Fibroblast of skin of left quadriceps (primary cell): ENCODE measurements at regions not wholly inside any gene's neighbourhood (a gene's known extent, or its start where the extent isn't known, plus 50 kb on each side); places are given as distances from the start of the nearest gene placed in this dataset.

Source experiments
- DNase-seq, 2 experiments: peaks; one replicate each; pipeline ENCODE4 v3.0.0-alpha.2; 2013; ENCODE audit warnings: low read depth in 2 of 2

- no peak for DNase-seq
These were observed 54.2 kb downstream of the S1PR1 start for GRCh38 chr1:101290922-101291561.

- DNase-seq = peak; percentile 61 to 68
These were observed 55.0 kb downstream of the S1PR1 start for GRCh38 chr1:101291562-101292380.

- peak; percentile 25 to 29 for DNase-seq
These were observed 56.7 kb downstream of the S1PR1 start for GRCh38 chr1:101293461-101294051.

DNA sequence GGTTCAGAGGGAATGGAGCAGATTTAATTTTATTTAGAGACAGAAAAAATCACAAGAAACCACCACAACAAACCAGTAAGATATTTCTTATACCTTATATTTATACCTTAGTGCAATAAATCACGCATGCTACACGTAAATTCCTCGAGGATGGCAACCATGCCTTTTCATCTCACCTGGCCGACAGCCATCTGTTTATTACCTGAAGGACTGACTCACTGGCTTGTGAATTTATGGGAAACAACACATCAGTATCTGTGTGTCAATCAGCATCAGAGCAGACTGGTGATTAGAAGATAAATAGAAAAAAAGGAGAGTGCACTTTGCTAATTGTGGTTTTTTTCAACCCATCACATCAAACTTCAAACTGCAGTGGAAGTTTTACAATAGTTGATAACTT lies 58.4 kb downstream of the S1PR1 start:
- DNase-seq = no peak

DNA sequence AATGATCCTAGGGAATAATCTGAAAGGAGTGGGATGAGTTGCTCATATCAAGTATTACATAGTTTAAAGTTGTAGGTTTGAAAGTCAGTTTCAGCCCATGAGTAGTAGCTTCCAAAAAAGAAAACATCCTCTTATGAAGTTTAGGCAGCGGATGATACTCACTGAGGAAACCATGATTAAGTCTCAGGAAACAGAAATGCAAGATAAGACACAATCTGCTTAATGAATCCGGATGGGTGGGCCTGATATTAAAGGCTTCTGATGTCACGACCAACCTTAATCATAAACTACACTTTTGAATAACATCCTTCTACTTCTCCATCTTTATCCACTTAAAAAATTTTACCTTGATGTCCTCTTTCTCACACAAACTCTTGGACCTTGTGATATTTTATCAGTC lies 61.8 kb downstream of the S1PR1 start:
- DNase-seq = no peak

DNA sequence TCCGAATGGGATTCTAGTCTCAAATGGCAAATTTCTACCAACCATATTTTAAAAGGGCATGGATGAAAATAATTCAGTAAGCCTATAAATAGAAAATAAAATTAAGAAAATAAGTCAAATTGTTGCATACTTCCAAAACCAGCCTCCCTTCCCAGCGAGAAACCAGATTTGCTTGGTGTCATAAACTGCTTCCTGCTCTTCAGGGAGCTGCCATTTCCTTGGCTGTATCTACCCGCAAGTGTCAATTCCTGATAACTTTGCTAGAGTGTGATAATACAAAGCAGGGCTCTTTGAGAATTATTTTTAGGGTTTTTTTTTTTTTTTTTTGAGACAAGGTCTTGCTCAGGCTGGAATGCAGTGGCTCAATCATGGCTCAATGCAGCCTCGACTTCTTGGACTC lies 62.3 kb downstream of the S1PR1 start:
- DNase-seq = no peak

- no peak for DNase-seq
These were observed 62.9 kb downstream of the S1PR1 start for GRCh38 chr1:101299710-101300109.

- DNase-seq = no peak
These were observed 64.1 kb downstream of the S1PR1 start for GRCh38 chr1:101300916-101301315.

DNA sequence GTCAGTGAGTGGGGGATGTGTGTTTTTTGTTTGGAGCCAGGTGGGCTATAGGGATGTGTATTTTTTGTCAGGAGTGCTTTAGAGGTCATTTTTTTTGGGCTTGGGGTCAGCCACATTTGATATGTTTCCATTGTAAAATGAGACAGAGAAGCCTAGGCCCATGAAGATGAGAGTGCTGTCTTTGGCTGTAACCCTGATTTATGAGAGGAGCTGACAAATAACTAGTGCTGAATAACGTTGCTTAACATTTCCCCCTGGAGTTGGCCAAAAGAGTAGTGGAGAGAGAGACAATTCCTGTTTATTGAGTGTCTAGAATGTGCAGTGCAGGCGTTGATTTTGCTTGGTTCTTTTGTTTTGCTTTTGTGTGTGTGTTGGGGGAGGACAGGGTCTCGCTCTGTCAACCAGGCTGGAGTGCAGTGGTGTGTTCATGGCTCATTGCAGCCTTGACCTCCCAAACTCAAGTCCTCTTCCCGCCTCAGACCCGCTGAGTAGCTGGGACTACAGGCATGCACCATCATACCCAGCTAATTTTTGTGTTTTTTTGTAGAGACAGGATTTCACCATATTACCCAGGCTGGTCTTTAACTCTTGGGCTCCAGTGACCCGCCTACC lies 64.7 kb downstream of the S1PR1 start:
- no peak for DNase-seq

DNA sequence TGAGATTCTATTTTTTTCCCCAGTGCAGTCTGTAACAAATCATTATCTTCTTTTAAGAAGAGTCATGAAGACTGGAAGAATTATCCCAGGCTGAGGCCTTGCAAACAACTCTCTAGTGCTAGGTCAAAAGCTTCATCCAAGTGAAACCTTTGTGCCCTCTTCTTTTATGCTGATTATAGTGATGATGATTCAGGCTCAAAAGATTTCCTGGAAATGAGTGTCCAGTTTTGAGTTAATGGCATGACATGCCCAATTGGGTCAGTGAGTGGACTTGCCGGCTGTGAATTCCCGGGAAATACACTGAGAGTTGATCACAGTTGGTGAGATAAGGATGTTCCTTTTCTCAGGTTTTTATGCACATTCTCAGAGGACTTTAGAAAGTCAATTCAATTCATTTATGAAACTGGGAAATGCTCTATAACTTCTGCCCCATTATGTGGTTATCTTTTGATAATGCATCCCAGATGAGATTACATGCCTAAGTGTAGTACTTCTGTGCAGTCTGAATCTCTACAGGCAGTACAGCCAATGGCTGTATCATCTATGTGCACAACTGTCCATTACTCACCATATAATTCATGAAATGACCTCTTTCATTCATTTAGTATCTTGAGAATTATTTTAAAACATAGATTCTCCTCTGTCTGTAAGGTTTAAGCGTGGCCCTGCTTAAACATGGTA lies 66.2 kb downstream of the S1PR1 start:
- DNase-seq = no peak

GRCh38 chr1:101307985-101308689 lies 71.3 kb downstream of the S1PR1 start:
- DNase-seq = no peak

DNA sequence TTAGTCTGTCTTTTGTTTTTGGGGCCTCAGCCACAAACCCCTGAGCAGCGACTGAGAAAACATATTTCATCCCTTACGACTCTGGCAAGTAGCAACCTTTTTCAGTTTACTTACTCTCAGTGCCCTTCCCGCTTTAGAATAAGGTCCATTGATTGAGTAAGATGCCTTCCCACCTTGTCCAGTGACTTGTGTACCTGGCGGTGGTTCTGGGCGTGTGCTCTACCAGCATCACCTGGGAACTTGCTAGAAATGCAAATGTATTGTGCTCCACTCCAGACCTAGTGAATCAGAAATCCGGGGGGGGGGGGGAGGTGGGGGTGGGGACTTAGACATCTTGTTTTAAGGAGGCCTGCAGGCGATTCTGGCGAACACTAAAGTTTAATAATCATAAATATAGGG lies 72.1 kb downstream of the S1PR1 start:
- no peak for DNase-seq

DNA sequence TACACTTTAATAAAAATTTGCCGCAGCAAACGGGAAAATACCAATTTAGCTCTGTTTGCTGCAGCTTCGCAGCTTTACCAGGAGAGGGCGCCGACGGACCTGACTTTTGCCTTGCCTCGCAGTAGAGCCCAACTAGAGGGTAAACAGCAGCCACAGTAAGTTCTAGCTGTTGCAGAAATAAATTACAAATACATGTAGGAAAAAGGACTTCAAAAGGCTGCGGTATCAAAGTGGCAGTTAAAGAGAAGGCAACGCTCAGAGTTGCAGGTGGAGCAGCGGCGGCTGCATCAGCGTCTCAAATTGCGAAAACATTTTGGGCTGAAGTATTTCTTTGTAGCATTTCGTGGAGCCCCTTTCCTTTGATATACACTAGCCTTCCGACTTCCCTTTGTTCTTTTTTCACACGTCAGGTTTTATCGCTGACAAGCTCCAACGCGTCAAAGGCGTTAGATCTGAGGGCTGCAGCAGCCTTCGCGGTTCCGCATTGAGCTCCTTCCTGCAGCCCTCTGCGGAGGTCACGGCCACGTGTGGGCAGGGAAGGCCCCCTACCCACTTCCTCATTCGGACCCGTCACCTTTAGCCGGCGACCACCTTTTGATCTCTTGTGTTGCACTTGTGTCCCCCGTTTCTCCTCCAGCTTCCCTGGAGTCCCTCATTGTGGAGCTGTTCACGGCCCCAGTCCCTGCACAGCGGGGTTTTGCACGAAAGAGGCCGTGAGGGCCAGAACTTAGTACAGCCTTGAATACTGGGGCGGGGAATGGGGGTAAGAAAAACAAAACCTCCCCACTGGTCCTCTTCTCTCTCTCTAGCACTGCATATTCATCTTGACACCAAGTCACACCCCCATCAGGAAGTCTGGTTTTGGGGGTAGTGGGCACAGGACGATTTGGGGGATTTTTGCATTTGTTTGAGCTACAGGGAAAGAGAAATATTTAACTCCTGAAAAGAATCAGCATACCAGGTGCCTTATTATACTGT lies 72.8 kb downstream of the S1PR1 start:
- peak; percentile 20 to 23 for DNase-seq

DNA sequence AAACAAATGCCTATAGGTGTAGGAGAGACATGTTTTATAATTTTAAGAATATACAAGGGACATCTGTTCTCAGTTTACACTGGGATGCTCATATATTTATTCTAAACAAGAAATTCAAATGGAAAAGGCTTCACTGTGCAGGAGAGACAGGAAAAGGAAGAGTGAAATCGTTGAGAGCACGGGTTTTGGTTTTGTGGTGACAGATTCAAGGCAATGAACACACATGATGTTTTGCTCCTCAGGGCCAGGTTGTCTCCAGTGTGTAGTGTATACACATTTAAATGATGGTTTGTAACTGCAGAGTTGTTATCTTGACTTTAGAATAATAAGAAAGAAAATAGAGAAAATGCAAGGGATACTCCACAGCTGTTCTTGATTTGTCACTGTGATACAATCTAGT lies 73.7 kb downstream of the S1PR1 start:
- DNase-seq = no peak

DNA sequence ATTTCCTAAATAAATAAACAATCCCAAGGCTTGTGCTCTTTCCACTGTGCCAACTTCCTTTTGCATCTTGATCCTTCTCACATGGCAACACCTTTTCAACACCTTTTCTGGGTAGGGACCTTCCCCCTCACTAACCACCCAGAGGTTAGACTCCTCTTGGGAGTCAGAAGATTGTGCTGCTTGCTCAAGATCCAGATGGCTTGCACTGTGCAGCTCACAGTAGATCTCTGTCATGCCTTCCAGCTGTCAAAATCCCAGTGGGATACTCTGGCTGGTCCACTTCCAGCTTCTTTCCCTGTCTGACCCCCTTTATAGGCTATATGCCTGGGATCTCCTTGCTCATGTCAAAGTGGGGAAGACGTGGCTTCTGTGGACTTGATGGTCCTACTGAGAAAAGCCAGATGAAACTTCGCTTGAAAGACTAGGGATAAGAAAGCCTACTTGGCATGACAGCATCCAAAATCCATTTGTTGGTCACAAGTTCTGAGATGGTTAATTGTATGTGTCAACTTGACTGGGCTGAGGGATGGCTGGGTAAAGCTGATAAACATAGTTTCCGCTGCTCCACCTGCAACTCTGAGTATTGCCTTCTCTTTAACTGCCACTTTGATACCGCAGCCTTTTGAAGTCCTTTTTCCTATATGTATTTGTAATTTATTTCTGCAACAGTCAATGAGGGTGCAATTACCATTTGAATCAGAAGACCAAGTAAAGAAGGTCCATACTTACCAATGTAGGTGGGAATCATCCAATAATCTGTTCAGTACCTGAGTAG lies 74.5 kb downstream of the S1PR1 start:
- DNase-seq = no peak

GRCh38 chr1:101312147-101312546 lies 75.3 kb downstream of the S1PR1 start:
- no peak for DNase-seq

DNA sequence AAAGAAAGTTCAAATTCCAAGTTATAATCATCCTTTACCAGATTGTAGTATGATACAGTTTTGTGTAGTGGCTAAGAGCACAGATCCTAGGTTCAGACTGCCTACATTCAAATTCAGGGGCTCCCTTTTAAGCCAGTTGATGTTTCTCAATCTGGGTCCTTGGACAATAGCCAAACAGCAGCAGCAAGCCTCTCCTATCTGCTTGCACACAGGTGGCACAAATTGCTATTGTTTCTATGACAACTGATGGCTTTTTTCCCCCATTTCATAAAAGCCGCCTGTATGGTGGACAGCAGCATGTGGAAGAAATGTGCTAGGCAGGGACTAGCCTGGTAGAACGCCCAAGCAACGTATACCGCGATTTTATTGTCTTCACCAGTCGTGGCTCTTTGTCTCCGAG lies 76.5 kb downstream of the S1PR1 start:
- no peak for DNase-seq

DNA sequence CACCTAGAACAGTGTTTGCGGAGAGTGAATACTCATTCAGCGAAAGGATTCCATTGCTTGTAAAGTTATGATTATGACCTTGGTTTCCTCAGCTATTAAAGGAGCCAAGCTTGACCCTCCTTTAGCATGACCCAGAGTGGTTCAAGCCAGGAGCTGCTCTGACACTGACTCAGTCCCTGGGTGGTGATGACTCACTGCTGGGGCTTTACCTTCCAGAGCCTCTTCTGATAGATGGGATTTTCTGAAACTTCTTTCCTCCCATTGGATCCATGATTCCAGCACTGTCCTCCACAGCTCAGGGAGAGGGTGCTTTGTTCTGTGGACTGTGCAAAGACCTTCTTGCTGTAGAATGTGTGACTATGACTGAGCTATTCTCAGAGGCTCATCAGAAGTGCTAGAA lies 77.4 kb downstream of the S1PR1 start:
- no peak for DNase-seq

- no peak for DNase-seq
These were observed 79.4 kb downstream of the S1PR1 start for GRCh38 chr1:101316256-101316655.
